Right lobe of liver (tissue), 4 donors: ENCODE measurements at regions not wholly inside any gene's neighbourhood (a gene's known extent, or its start where the extent isn't known, plus 50 kb on each side); places are given as distances from the start of the nearest gene placed in this dataset.

Experiments used
- POLR2A ChIP-seq: fragments of 450-650 bp; IDR thresholded peaks from one replicate; pipeline ENCODE4 v1.6.1; 2017; ENCODE audit warnings: antibody characterized with exemption, mild to moderate bottlenecking
- TF ChIP-seq, protein P1 (sequence below), 4 donors: fragments of 200-600 bp in 3 of 4; fragments of 450-650 bp in 1 of 4; IDR thresholded peaks; one replicate each; pipeline versions ENCODE4 v1.5.1 to v1.8.0; 2016 to 2022; ENCODE audit warnings: antibody characterized with exemption in 4 of 4, mild to moderate bottlenecking in 2 of 4
- donor health status: DM: no; HTN: no; CAD: no.
- donor health status: DM: no; HTN: no; CAD: no.
- donor health status: DM: no; HTN: yes; CAD: no.

DNA sequence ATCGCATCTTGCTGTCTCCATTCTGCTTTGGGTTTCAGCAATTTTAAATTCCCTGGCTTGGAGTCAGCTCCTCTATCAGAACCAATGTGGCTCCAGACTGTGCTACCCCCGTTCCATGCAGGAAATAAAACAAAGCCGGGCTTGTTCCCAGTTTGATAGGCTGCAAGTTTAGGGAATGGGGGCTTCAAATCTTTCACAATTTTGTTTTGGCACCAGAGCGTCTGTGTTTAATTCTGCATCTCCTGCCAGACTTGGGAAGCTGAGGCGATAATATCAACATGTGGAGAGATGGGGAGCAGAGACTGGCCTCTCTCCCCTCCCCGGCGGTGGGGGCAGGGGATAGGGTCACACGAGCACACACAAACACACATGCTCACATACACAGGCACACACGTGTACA is 305.9 kb downstream of the FGFR2 start:
- TF ChIP-seq, protein P1, sequence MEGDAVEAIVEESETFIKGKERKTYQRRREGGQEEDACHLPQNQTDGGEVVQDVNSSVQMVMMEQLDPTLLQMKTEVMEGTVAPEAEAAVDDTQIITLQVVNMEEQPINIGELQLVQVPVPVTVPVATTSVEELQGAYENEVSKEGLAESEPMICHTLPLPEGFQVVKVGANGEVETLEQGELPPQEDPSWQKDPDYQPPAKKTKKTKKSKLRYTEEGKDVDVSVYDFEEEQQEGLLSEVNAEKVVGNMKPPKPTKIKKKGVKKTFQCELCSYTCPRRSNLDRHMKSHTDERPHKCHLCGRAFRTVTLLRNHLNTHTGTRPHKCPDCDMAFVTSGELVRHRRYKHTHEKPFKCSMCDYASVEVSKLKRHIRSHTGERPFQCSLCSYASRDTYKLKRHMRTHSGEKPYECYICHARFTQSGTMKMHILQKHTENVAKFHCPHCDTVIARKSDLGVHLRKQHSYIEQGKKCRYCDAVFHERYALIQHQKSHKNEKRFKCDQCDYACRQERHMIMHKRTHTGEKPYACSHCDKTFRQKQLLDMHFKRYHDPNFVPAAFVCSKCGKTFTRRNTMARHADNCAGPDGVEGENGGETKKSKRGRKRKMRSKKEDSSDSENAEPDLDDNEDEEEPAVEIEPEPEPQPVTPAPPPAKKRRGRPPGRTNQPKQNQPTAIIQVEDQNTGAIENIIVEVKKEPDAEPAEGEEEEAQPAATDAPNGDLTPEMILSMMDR (IDR thresholded peaks at IDR 0.05), result no peak
- no peak for TF ChIP-seq POLR2A
